Breast epithelium (tissue), 4 donors: ENCODE measurements at regions not wholly inside any gene's neighbourhood (a gene's known extent, or its start where the extent isn't known, plus 50 kb on each side); places are given as distances from the start of the nearest gene placed in this dataset.

Source experiments
- DNase-seq, 2 donors: peaks; one replicate each; pipeline ENCODE4 v3.0.0-alpha.2; 2019; ENCODE audit warnings: low spot score in 2 of 2
- H3K27ac ChIP-seq, 2 donors: fragments of 200-600 bp; sonication (generic) in 1 of 2; one replicate each; pipeline ENCODE4 v1.5.1; 2016 to 2019; ENCODE audit warnings: mild to moderate bottlenecking in 1 of 2
- H3K27me3 ChIP-seq, 2 donors: fragments of 200-600 bp; sonication (generic) in 1 of 2; one replicate each; pipeline versions ENCODE4 v1.5.1 to v1.6.0; 2017 to 2019; ENCODE audit warnings: control low read depth in 1 of 2, mild to moderate bottlenecking in 1 of 2
- H3K36me3 ChIP-seq: fragments of 200-600 bp; one replicate; pipeline ENCODE4 v1.5.1; 2019
- H3K4me1 ChIP-seq, 2 donors: fragments of 200-600 bp; sonication (generic); one replicate each; pipeline ENCODE4 v1.5.1; 2016 to 2019; ENCODE audit warnings: control low read depth in 1 of 2
- H3K4me3 ChIP-seq, 3 donors: fragments of 200-600 bp; sonication (generic); 1 replicate in 2 of 3; 2 replicates in 1 of 3; pipeline ENCODE4 v1.5.1; 2016 to 2019; ENCODE audit warnings: mild to moderate bottlenecking in 3 of 3, moderate library complexity in 2 of 3
- H3K9me3 ChIP-seq, 2 donors: fragments of 200-600 bp; sonication (generic) in 1 of 2; one replicate each; pipeline ENCODE4 v1.5.1; 2016 to 2019; ENCODE audit warnings: control low read depth in 1 of 2
- CTCF ChIP-seq, 3 donors: fragments of 450-650 bp; IDR thresholded peaks; one replicate each; pipeline ENCODE4 v1.5.1; 2016 to 2017; ENCODE audit warnings: antibody characterized with exemption in 3 of 3, mild to moderate bottlenecking in 3 of 3, moderate library complexity in 3 of 3
- POLR2A ChIP-seq: fragments of 450-650 bp; IDR thresholded peaks from one replicate; pipeline ENCODE4 v1.6.1; 2016; ENCODE audit warnings: antibody characterized with exemption, mild to moderate bottlenecking, moderate library complexity
- POLR2AphosphoS5 ChIP-seq, 3 donors: sonication (generic); formaldehyde crosslinking; IDR thresholded peaks; one replicate each; pipeline ENCODE4 v1.6.1; 2017; ENCODE audit warnings: antibody characterized with exemption in 3 of 3
- intact Hi-C: fragments of 100-400 bp; cut with DNase I; formaldehyde crosslinking; loops from one replicate; pipeline ENCODE4 v1.15.1; 2023; ENCODE audit warnings: low total_unique reads

GRCh38 chr6:145349950-145350510, 385.3 kb downstream of the EPM2A start:
- H3K9me3 ChIP-seq = no peaks in the 10 kb centered on the region
- H3K27me3 ChIP-seq = no peaks in the 10 kb centered on the region
- H3K27ac ChIP-seq = no peak overlapping the region
- no peak overlapping the region for H3K4me3 ChIP-seq
- intact Hi-C loops = no loop called here
- no peaks in the 10 kb centered on the region for H3K36me3 ChIP-seq
- no peaks in the 10 kb centered on the region for H3K4me1 ChIP-seq
- no peak for TF ChIP-seq CTCF (IDR thresholded peaks at IDR 0.05)
- no peak for TF ChIP-seq POLR2A
- no peak for TF ChIP-seq POLR2AphosphoS5 (IDR thresholded peaks at IDR 0.05)
- no peak for DNase-seq

GRCh38 chr6:145350928-145351327, 384.4 kb downstream of the EPM2A start:
- H3K9me3 ChIP-seq = no peaks in the 10 kb centered on the region
- no peaks in the 10 kb centered on the region for H3K4me1 ChIP-seq
- H3K27me3 ChIP-seq = no peaks in the 10 kb centered on the region
- no peak overlapping the region for H3K27ac ChIP-seq
- DNase-seq = no peak
- TF ChIP-seq POLR2AphosphoS5 (IDR thresholded peaks at IDR 0.05) (no peak), POLR2A (no peak), CTCF (IDR thresholded peaks at IDR 0.05) (no peak)
- no peaks in the 10 kb centered on the region for H3K36me3 ChIP-seq
- H3K4me3 ChIP-seq = no peak overlapping the region
- intact Hi-C loops = no loop called here

GRCh38 chr6:145352382-145353080, 382.8 kb downstream of the EPM2A start:
- H3K27me3 ChIP-seq = no peaks in the 10 kb centered on the region
- no peak for TF ChIP-seq POLR2A
- TF ChIP-seq CTCF (IDR thresholded peaks at IDR 0.05) = no peak
- no peak for TF ChIP-seq POLR2AphosphoS5 (IDR thresholded peaks at IDR 0.05)
- no peak for DNase-seq
- no peaks in the 10 kb centered on the region for H3K9me3 ChIP-seq
- no peaks in the 10 kb centered on the region for H3K4me1 ChIP-seq
- intact Hi-C loops = no loop called here
- H3K36me3 ChIP-seq = no peaks in the 10 kb centered on the region
- H3K4me3 ChIP-seq = no peak overlapping the region
- H3K27ac ChIP-seq = no peak overlapping the region

GRCh38 chr6:145360865-145361264, 374.5 kb downstream of the EPM2A start:
- Histone ChIP-seq H3K9me3 (no peaks in the 10 kb centered on the region), H3K4me3 (no peak overlapping the region), H3K36me3 (peaks cover 5% of the 10 kb centered on the region), H3K27ac (no peak overlapping the region), H3K27me3 (no peaks in the 10 kb centered on the region), H3K4me1 (no peaks in the 10 kb centered on the region)
- TF ChIP-seq CTCF (IDR thresholded peaks at IDR 0.05) = no peak
- no peak for TF ChIP-seq POLR2AphosphoS5 (IDR thresholded peaks at IDR 0.05)
- TF ChIP-seq POLR2A = no peak
- no peak for DNase-seq
- intact Hi-C loops = no loop called here

- no peak for TF ChIP-seq CTCF (IDR thresholded peaks at IDR 0.05)
- no peak for TF ChIP-seq POLR2AphosphoS5 (IDR thresholded peaks at IDR 0.05)
- no peak for TF ChIP-seq POLR2A
- Histone ChIP-seq H3K4me1 (no peaks in the 10 kb centered on the region), H3K27me3 (no peaks in the 10 kb centered on the region), H3K9me3 (no peaks in the 10 kb centered on the region), H3K36me3 (no peaks in the 10 kb centered on the region), H3K4me3 (no peak overlapping the region), H3K27ac (no peak overlapping the region)
- DNase-seq = no peak
- intact Hi-C loops = no loop called here
These were observed 368.2 kb downstream of the EPM2A start for GRCh38 chr6:145367149-145367548.
